Sigmoid colon (tissue), 6 donors: ENCODE measurements at regions not wholly inside any gene's neighbourhood (a gene's known extent, or its start where the extent isn't known, plus 50 kb on each side); places are given as distances from the start of the nearest gene placed in this dataset.

ENCODE experiments used
- DNase-seq: peaks from one replicate; pipeline ENCODE4 v3.0.0-alpha.2; 2019
- H3K27ac ChIP-seq, 4 donors: fragments of 200-600 bp; sonication (generic); one replicate each; pipeline ENCODE4 v1.5.1; 2016 to 2019; ENCODE audit warnings: mild to moderate bottlenecking in 1 of 4
- H3K27me3 ChIP-seq, 3 donors: fragments of 200-600 bp; sonication (generic); one replicate each; pipeline ENCODE4 v1.5.1; 2019; ENCODE audit warnings: mild to moderate bottlenecking in 1 of 3
- H3K36me3 ChIP-seq, 4 donors: fragments of 200-600 bp; sonication (generic); one replicate each; pipeline ENCODE4 v1.5.1; 2016 to 2019
- H3K4me1 ChIP-seq, 4 donors: fragments of 200-600 bp; sonication (generic); one replicate each; pipeline ENCODE4 v1.5.1; 2017 to 2019
- H3K4me3 ChIP-seq, 4 donors: fragments of 200-600 bp; sonication (generic); one replicate each; pipeline ENCODE4 v1.5.1; 2017 to 2019; ENCODE audit warnings: mild to moderate bottlenecking in 2 of 4, moderate library complexity in 1 of 4
- H3K9me3 ChIP-seq, 4 donors: fragments of 200-600 bp in 3 of 4; sonication (generic) in 3 of 4; one replicate each; pipeline versions ENCODE4 v1.5.1 to v1.6.1; 2013 to 2019
- CTCF ChIP-seq, 4 experiments: fragments of 450-650 bp in 3 of 4; fragments of 200-600 bp in 1 of 4; IDR thresholded peaks; one replicate each; pipeline ENCODE4 v1.5.1; 2016 to 2019; ENCODE audit warnings: antibody characterized with exemption in 4 of 4, mild to moderate bottlenecking in 3 of 4, moderate library complexity in 2 of 4
- EP300 ChIP-seq, 4 donors: sonication (generic); formaldehyde crosslinking; IDR thresholded peaks; one replicate each; pipeline ENCODE4 v1.6.1; 2017; ENCODE audit warnings: antibody characterized with exemption in 4 of 4
- POLR2A ChIP-seq, 2 donors: fragments of 450-650 bp; IDR thresholded peaks; one replicate each; pipeline ENCODE4 v1.6.1; 2016; ENCODE audit warnings: antibody characterized with exemption in 2 of 2, mild to moderate bottlenecking in 2 of 2, moderate library complexity in 2 of 2
- POLR2AphosphoS5 ChIP-seq, 4 donors: sonication (generic); formaldehyde crosslinking; IDR thresholded peaks; one replicate each; pipeline ENCODE4 v1.6.1; 2017; ENCODE audit warnings: antibody characterized with exemption in 4 of 4
- WGBS, 2 donors: extraction: QIAGEN DNeasy Blood & Tissue Kit; methylation state at CpG; one replicate each; pipeline ENCODE4 v1.1.7; 2013; 5-methylcytosine and 5-hydroxymethylcytosine counted together
- intact Hi-C: fragments of 100-400 bp; cut with DNase I; formaldehyde crosslinking; loops from one replicate; pipeline ENCODE4 v1.15.1; 2023
- donor health status: healthy with polysubstance abuse.
- donor health status: healthy.

GRCh38 chr9:95666785-95667155 lies 150.0 kb upstream of the PTCH1 start:
- no peaks in the 10 kb centered on the region for H3K36me3 ChIP-seq
- no peaks in the 10 kb centered on the region for H3K9me3 ChIP-seq
- no peak for TF ChIP-seq POLR2A (IDR thresholded peaks at IDR 0.05)
- no peak for TF ChIP-seq CTCF (IDR thresholded peaks at IDR 0.05)
- no peak for TF ChIP-seq POLR2AphosphoS5 (IDR thresholded peaks at IDR 0.05)
- no peak for TF ChIP-seq EP300 (IDR thresholded peaks at IDR 0.05)
- no peak overlapping the region for H3K4me3 ChIP-seq
- no peak for DNase-seq
- H3K27me3 ChIP-seq = no peaks in the 10 kb centered on the region
- no peak overlapping the region for H3K27ac ChIP-seq
- H3K4me1 ChIP-seq = no peaks in the 10 kb centered on the region
- WGBS, 2 donors = 52 to 76% methylated on average over 4 of the region's 4 CpGs
- intact Hi-C loops = no loop called here

GRCh38 chr9:95666096-95666784 lies 149.5 kb upstream of the PTCH1 start:
- no peaks in the 10 kb centered on the region for H3K9me3 ChIP-seq
- intact Hi-C loops = no loop called here
- no peak for DNase-seq
- no peak overlapping the region for H3K27ac ChIP-seq
- no peaks in the 10 kb centered on the region for H3K27me3 ChIP-seq
- 75 to 79% methylated on average over 13 of the region's 13 CpGs for WGBS, 2 donors
- H3K36me3 ChIP-seq = no peaks in the 10 kb centered on the region
- no peak overlapping the region for H3K4me3 ChIP-seq
- no peaks in the 10 kb centered on the region for H3K4me1 ChIP-seq
- TF ChIP-seq EP300 (IDR thresholded peaks at IDR 0.05) (no peak), POLR2A (IDR thresholded peaks at IDR 0.05) (no peak), CTCF (IDR thresholded peaks at IDR 0.05) (no peak), POLR2AphosphoS5 (IDR thresholded peaks at IDR 0.05) (no peak)

GRCh38 chr9:95653246-95653645 lies 136.5 kb upstream of the PTCH1 start:
- DNase-seq = no peak
- Histone ChIP-seq H3K4me1 (peaks cover 0 to 8% (median 3%) of the 10 kb centered on the region in 4 donors), H3K27ac (no peak overlapping the region), H3K27me3 (no peaks in the 10 kb centered on the region), H3K4me3 (no peak overlapping the region), H3K36me3 (no peaks in the 10 kb centered on the region), H3K9me3 (no peaks in the 10 kb centered on the region)
- TF ChIP-seq EP300 (IDR thresholded peaks at IDR 0.05) (no peak), POLR2AphosphoS5 (IDR thresholded peaks at IDR 0.05) (no peak), POLR2A (IDR thresholded peaks at IDR 0.05) (no peak), CTCF (IDR thresholded peaks at IDR 0.05) (no peak)
- 78 to 81% methylated on average over 2 of the region's 2 CpGs for WGBS, 2 donors
- intact Hi-C loops = no loop called here

GRCh38 chr9:95650720-95651119 lies 133.9 kb upstream of the PTCH1 start:
- Histone ChIP-seq H3K27ac (no peak overlapping the region), H3K4me1 (peaks cover 0 to 8% (median 3%) of the 10 kb centered on the region in 4 donors), H3K9me3 (no peaks in the 10 kb centered on the region), H3K27me3 (no peaks in the 10 kb centered on the region), H3K36me3 (no peaks in the 10 kb centered on the region), H3K4me3 (no peak overlapping the region)
- intact Hi-C loops = no loop called here
- DNase-seq = no peak
- TF ChIP-seq POLR2AphosphoS5 (IDR thresholded peaks at IDR 0.05) (no peak), POLR2A (IDR thresholded peaks at IDR 0.05) (no peak), CTCF (IDR thresholded peaks at IDR 0.05) (no peak), EP300 (IDR thresholded peaks at IDR 0.05) (no peak)
- WGBS, 2 donors = 73 to 84% methylated on average over 3 of the region's 3 CpGs

GRCh38 chr9:95649801-95650213 lies 133.0 kb upstream of the PTCH1 start:
- Histone ChIP-seq H3K27me3 (no peaks in the 10 kb centered on the region), H3K36me3 (no peaks in the 10 kb centered on the region), H3K27ac (no peak overlapping the region), H3K4me1 (peaks cover 0 to 8% (median 3%) of the 10 kb centered on the region in 4 donors), H3K9me3 (no peaks in the 10 kb centered on the region), H3K4me3 (peak overlapping the region in 1 of 4 donors; percentile 13)
- 86 to 89% methylated on average over 8 of the region's 8 CpGs for WGBS, 2 donors
- no peak for DNase-seq
- TF ChIP-seq EP300 (IDR thresholded peaks at IDR 0.05) (no peak), POLR2A (IDR thresholded peaks at IDR 0.05) (no peak), CTCF (IDR thresholded peaks at IDR 0.05) (no peak), POLR2AphosphoS5 (IDR thresholded peaks at IDR 0.05) (no peak)
- intact Hi-C loops = no loop called here
